NCI-H2029 (cell line): ENCODE measurements at regions not wholly inside any gene's neighbourhood (a gene's known extent, or its start where the extent isn't known, plus 50 kb on each side); places are given as distances from the start of the nearest gene placed in this dataset.
"Not testable (repeated sequence)": the region's sequence is repeated elsewhere in the genome, so short reads cannot be mapped to it uniquely, and the experiment has no call there.

Experiments used
- DNase-seq: peaks from one replicate; lab custom pipeline; 2025; lab: John Stamatoyannopoulos, UW

GRCh38 chr13:44055681-44056080 is 176.0 kb downstream of the LACC1 start:
- DNase-seq = not testable (repeated sequence)

- no peak for DNase-seq
Measured at GRCh38 chr13:44058067-44058466, 178.4 kb downstream of the LACC1 start.

GRCh38 chr13:44058624-44059215 is 179.0 kb downstream of the LACC1 start:
- DNase-seq = no peak

- no peak for DNase-seq
Measured at GRCh38 chr13:44061876-44062275, 182.2 kb downstream of the LACC1 start.

- no peak for DNase-seq
Measured at GRCh38 chr13:44063467-44063866, 183.8 kb downstream of the LACC1 start.

GRCh38 chr13:44063881-44064280 is 184.2 kb downstream of the LACC1 start:
- no peak for DNase-seq

- no peak for DNase-seq
Measured at GRCh38 chr13:44064357-44064756, 184.7 kb downstream of the LACC1 start.

- no peak for DNase-seq
Measured at GRCh38 chr13:44068169-44068568, 188.5 kb downstream of the LACC1 start.

- peak; percentile 15 for DNase-seq
Measured at GRCh38 chr13:44068737-44069136, 189.0 kb downstream of the LACC1 start.

GRCh38 chr13:44072536-44072935 is 192.8 kb downstream of the LACC1 start:
- DNase-seq = no peak

GRCh38 chr13:44074611-44075010 is 194.9 kb downstream of the LACC1 start:
- DNase-seq = no peak

- DNase-seq = peak; percentile 11
Measured at GRCh38 chr13:44075113-44075512, 195.4 kb downstream of the LACC1 start.

GRCh38 chr13:44078806-44079376 is 199.2 kb downstream of the LACC1 start:
- no peak for DNase-seq

GRCh38 chr13:44079413-44080205 is 199.9 kb downstream of the LACC1 start:
- no peak for DNase-seq

GRCh38 chr13:44084146-44084545 is 204.4 kb downstream of the LACC1 start:
- DNase-seq = no peak

GRCh38 chr13:44086389-44086788 is 206.7 kb downstream of the LACC1 start:
- no peak for DNase-seq

GRCh38 chr13:44088411-44088810 is 208.7 kb downstream of the LACC1 start:
- DNase-seq = no peak

GRCh38 chr13:44088991-44089413 is 209.3 kb downstream of the LACC1 start:
- DNase-seq = no peak

GRCh38 chr13:44089452-44089851 is 209.7 kb downstream of the LACC1 start:
- DNase-seq = no peak

- DNase-seq = no peak
Measured at GRCh38 chr13:44092078-44092970, 212.6 kb downstream of the LACC1 start.

- DNase-seq = no peak
Measured at GRCh38 chr13:44093607-44094564, 214.2 kb downstream of the LACC1 start.
